Dedifferentiated amniotic fluid mesenchymal stem cell (primary cell): ENCODE measurements at regions not wholly inside any gene's neighbourhood (a gene's known extent, or its start where the extent isn't known, plus 50 kb on each side); places are given as distances from the start of the nearest gene placed in this dataset.
"Not testable (repeated sequence)": the region's sequence is repeated elsewhere in the genome, so short reads cannot be mapped to it uniquely, and the experiment has no call there.

Experiments used
- DNase-seq: peaks from one replicate; pipeline ENCODE4 v3.0.0-alpha.2; 2016; ENCODE audit errors: extremely low spot score

- DNase-seq = no peak
Measured at GRCh38 chr2:238599549-238600505, 173.1 kb downstream of the ASB1 start.

DNA sequence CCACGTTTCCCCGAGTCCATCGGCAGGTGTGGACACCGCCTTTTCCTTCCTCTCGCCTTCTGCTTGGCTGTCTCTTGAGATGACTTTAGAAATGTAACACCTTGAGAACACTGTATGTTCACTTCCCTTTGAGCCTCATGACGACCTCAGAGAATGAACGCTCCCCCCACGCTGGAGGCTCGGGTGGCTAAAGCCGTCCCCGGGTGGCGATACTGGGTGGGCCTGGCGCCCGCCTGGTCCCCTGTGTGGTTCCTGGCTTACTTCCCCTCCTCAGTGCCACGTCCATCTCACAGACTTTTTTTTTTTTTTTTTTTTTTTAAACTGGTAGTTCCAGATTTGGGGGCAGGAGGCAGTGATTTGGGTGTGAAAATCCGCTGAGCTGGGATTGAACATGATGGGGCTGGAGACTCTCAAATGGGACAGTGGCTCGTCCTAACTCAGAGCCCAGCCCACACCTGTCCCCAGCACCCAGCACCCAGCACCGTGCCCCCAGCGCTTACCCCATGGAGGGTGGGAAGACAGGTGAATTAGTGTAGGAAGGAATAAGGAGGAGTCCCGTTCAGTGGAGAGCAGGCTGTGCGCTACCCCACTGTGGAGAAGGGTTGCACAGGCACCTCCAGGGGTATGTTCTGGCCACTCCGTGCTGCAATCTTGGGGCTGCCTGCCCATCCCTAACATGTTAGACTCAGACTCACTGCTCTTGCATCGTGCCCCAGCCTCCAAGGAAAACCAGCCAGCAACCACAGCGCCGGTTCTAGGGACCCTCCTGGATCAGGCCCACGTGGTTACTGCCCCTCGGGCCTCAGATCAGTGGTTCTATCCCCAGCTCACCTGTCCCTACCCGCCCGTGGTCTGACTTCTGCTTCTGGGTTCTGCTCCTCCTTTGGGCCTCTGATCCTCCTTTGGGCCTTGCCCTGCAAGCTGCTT is 174.0 kb downstream of the ASB1 start:
- DNase-seq = no peak

- DNase-seq = no peak
Measured at GRCh38 chr2:238601433-238602222, 174.9 kb downstream of the ASB1 start.

DNA sequence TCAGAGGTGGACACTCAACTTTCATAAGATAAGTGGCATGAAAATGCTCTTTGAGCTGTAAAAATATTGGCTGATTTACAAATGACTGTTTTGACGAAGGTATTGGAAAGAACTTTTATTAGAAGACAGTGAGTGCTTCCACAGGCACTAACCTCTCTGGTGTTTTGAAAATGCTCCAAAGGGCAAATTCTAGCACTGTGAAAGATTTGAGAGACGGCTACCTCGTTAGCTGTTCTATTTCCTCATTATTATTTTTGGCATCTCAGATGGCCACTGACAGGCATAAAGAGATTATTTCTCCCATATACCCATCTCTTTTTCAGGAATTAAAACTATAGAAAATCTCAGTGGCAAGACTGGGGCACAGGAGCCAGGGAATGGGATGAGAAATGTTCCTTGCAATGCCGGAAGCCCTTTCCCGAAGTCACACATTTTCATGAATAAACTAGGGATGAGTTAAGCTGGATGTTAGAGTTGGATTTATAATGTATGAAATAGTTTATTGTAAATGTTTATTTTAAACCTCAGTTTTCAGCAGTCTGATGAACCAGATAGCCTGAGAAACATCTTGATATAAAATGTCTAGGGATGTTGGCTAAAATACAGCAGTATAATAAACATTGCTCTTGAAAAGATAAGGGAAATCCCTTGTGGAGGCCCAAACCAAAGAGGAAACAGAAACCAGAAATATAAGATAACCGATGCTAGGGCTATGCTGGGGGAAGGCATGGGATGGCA is 175.7 kb downstream of the ASB1 start:
- no peak for DNase-seq

- no peak for DNase-seq
Measured at GRCh38 chr2:238603596-238603995, 176.9 kb downstream of the ASB1 start.

DNA sequence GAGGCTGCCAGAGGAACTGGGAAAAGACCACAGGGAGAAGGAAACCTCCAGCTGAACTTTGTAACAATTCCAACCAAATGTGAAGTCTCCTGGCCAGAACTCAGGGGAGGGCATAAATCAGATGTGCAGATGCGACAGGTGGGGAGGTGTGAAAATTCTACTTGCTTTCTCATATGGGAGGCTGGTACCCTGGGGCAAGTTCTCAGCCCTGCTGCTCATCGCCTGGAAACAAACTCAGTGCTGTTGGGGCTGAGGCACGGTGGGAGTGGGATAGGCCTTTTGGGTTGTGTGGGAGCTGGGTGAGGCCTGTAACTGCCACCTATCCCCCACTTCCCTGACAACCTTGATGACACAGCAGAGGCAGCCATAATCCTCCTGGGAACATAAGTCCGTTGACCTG is 179.6 kb downstream of the ASB1 start:
- DNase-seq = no peak

DNA sequence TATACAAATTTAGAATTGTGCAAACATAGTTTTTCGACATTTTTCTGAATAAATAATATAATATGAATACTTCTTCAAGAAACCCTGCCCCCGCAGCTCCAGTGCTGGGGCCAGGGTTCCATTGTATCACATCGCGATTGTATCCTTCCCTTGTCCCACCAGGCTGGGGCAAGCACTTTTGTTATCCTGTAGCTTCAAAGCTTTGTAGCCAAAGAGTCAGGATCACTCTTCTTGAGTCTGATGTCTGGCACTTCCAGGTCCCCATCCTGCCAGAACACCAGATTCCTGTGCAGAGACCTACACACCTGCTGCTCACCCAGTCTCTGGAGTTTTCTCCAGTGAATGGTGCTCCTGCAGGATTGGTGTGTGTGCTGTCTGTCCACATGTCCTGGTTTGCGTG is 186.9 kb downstream of the ASB1 start:
- no peak for DNase-seq

DNA sequence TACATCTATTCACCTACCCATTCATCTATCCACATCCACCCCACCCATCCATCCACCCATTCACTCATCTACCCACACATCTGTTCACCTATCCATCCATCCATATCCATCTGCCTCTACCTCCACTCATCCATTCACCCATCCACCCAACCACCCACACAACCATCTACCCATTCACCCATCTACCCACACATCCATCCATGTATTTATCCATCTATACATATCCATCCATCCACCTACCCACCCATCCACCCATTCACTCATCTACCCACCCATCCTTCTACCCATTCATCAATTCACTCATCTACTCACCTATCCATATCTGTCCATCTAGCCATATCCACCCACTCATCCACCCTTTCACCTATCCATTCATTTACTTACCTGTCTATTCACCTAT is 187.6 kb downstream of the ASB1 start:
- DNase-seq = no peak

DNA sequence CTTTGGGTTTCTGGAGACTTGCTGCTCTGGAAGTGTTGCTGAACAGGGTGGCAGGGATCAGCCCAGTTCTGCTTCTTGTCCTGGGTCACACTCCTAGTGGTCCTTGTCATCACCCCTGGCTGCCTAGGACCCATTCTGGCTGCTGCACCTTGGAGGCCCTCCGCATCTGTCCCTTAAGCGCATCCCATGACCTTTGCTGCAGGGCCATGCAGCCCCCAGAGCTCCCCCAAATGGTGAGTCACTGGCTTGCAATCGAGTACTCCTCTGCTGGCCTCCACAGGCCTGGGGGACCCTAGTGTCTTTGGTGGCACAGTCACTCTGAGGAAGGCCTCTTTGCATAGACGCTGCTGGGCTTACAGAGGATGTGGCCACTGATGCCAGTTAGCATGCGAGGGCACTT is 188.5 kb downstream of the ASB1 start:
- no peak for DNase-seq

DNA sequence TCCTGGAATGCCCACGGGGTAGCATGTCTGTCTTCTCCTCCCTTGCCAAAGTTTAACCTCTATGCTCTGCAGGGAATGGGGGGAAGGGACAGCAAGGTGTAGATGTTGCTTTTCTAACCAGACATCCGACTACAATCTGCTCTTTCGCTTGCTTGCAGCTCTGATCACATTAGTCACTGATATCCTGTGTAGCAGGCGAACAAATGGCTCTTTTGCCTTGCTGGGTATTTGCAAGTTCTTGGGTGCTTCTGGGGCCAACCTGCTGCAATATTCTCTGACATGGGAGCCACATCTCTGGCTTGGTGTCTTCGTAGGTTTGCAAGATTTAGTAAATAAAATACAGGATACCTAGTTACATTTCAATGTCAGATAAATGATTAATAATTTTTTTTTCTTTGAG is 190.0 kb downstream of the ASB1 start:
- DNase-seq = no peak

GRCh38 chr2:238618494-238619283 is 192.0 kb downstream of the ASB1 start:
- not testable (repeated sequence) for DNase-seq

- DNase-seq = no peak
Measured at GRCh38 chr2:238627899-238628298, 201.2 kb downstream of the ASB1 start.

DNA sequence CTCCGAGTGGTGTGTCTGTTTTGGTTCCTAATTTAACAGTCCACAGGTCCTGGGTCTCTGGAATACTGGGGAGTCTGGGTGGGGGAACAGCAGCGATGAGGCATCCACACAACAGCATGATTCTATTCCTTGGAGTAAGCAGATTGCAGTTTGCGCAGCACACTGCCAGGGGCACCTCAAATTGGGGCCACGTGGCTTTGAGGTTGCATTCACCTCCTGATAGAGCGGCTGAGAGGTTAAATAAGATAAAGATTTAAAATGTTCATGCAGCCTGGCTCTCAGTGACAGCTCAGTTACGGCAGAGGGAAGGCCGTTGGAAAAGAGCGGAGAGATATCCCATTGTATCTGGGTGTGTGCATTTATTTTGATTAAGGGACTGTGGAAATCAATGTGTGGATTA is 202.3 kb downstream of the ASB1 start:
- no peak for DNase-seq

GRCh38 chr2:238631491-238632180 is 204.9 kb downstream of the ASB1 start:
- no peak for DNase-seq

GRCh38 chr2:238632181-238633060 is 205.7 kb downstream of the ASB1 start:
- DNase-seq = no peak

- DNase-seq = no peak
Measured at GRCh38 chr2:238633426-238634328, 206.9 kb downstream of the ASB1 start.

GRCh38 chr2:238634701-238635357 is 208.1 kb downstream of the ASB1 start:
- no peak for DNase-seq
